Tibial nerve (tissue), 4 donors: ENCODE measurements at regions not wholly inside any gene's neighbourhood (a gene's known extent, or its start where the extent isn't known, plus 50 kb on each side); places are given as distances from the start of the nearest gene placed in this dataset.
"Not testable (repeated sequence)": the region's sequence is repeated elsewhere in the genome, so short reads cannot be mapped to it uniquely, and the experiment has no call there.

Experiments
- DNase-seq, 2 donors: peaks; one replicate each; pipeline ENCODE4 v3.0.0-alpha.2; 2019; ENCODE audit warnings: low spot score in 2 of 2
- H3K27ac ChIP-seq, 4 donors: fragments of 200-600 bp; sonication (generic) in 3 of 4; one replicate each; pipeline ENCODE4 v1.5.1; 2017 to 2019; ENCODE audit warnings: mild to moderate bottlenecking in 1 of 4
- H3K27me3 ChIP-seq, 2 donors: fragments of 200-600 bp; sonication (generic) in 1 of 2; one replicate each; pipeline versions ENCODE4 v1.5.1 to v1.6.0; 2017 to 2019
- H3K36me3 ChIP-seq, 3 donors: fragments of 200-600 bp; sonication (generic); one replicate each; pipeline ENCODE4 v1.5.1; 2018 to 2019
- H3K4me1 ChIP-seq, 4 donors: fragments of 200-600 bp; sonication (generic) in 3 of 4; one replicate each; pipeline ENCODE4 v1.5.1; 2017 to 2019
- H3K4me3 ChIP-seq, 4 donors: fragments of 200-600 bp; sonication (generic) in 3 of 4; one replicate each; pipeline ENCODE4 v1.5.1; 2017 to 2019; ENCODE audit warnings: mild to moderate bottlenecking in 1 of 4, moderate library complexity in 1 of 4
- H3K9me3 ChIP-seq, 4 donors: fragments of 200-600 bp; sonication (generic) in 3 of 4; one replicate each; pipeline ENCODE4 v1.5.1; 2017 to 2019
- CTCF ChIP-seq, 5 experiments: fragments of 200-600 bp in 3 of 5; fragments of 450-650 bp in 2 of 5; sonication (generic) in 3 of 5; IDR thresholded peaks; one replicate each; pipeline ENCODE4 v1.5.1; 2016 to 2019; ENCODE audit warnings: antibody characterized with exemption in 5 of 5, mild to moderate bottlenecking in 3 of 5, moderate library complexity in 2 of 5
- EP300 ChIP-seq, 2 donors: sonication (generic); formaldehyde crosslinking; IDR thresholded peaks; one replicate each; pipeline ENCODE4 v1.6.1; 2017; ENCODE audit warnings: antibody characterized with exemption in 2 of 2, mild to moderate bottlenecking in 1 of 2
- POLR2A ChIP-seq, 2 donors: fragments of 450-650 bp; IDR thresholded peaks; one replicate each; pipeline ENCODE4 v1.6.1; 2017; ENCODE audit warnings: antibody characterized with exemption in 2 of 2, mild to moderate bottlenecking in 2 of 2, moderate library complexity in 2 of 2
- WGBS, 2 donors: methylation state at CpG; one replicate each; pipeline ENCODE4 v1.1.5; 2018; 5-methylcytosine and 5-hydroxymethylcytosine counted together

DNA sequence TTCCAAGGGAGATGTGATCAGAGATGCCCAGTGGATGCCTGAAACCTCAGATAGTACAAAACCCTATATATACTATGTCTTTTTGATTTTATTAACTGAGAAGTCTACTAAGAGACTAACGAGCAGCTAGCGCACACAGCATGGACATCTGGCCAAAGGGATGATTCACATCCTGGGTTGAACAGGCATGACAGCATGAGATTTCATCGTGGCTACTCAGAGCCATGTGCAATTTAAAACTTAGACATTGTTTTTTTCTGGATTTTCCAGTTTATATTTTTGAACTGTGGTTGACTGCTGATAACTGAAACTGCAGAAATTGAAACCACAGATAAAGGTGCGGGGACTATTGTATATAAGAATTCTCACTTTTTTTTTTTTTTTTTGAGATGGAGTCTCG, 2252.9 kb upstream of the AGA start:
- TF ChIP-seq EP300 (IDR thresholded peaks at IDR 0.05) = no peak
- no peak for TF ChIP-seq CTCF (IDR thresholded peaks at IDR 0.05)
- TF ChIP-seq POLR2A (IDR thresholded peaks at IDR 0.05) = no peak
- H3K9me3 ChIP-seq = no peaks in the 10 kb centered on the region
- H3K36me3 ChIP-seq = no peaks in the 10 kb centered on the region
- WGBS, 2 donors = 79 to 84% methylated on average over 5 of the region's 5 CpGs
- no peaks in the 10 kb centered on the region for H3K4me1 ChIP-seq
- no peak overlapping the region for H3K27ac ChIP-seq
- DNase-seq = no peak
- no peaks in the 10 kb centered on the region for H3K27me3 ChIP-seq
- H3K4me3 ChIP-seq = no peak overlapping the region

- DNase-seq = no peak
- Histone ChIP-seq H3K4me1 (no peaks in the 10 kb centered on the region), H3K9me3 (peaks cover 0 to 4% (median 0%) of the 10 kb centered on the region in 4 donors), H3K4me3 (no peak overlapping the region), H3K27ac (no peak overlapping the region), H3K36me3 (no peaks in the 10 kb centered on the region), H3K27me3 (no peaks in the 10 kb centered on the region)
- 64 to 75% methylated on average over 5 of the region's 5 CpGs for WGBS, 2 donors
- TF ChIP-seq EP300 (IDR thresholded peaks at IDR 0.05) (no peak), CTCF (IDR thresholded peaks at IDR 0.05) (no peak), POLR2A (IDR thresholded peaks at IDR 0.05) (no peak)
Observed at GRCh38 chr4:179698321-179698720, 2256.1 kb upstream of the AGA start.

- H3K36me3 ChIP-seq = no peaks in the 10 kb centered on the region
- 47 to 48% methylated on average over 4 of the region's 4 CpGs for WGBS, 2 donors
- H3K27me3 ChIP-seq = no peaks in the 10 kb centered on the region
- H3K4me1 ChIP-seq = no peaks in the 10 kb centered on the region
- no peak overlapping the region for H3K27ac ChIP-seq
- no peaks in the 10 kb centered on the region for H3K9me3 ChIP-seq
- no peak for TF ChIP-seq EP300 (IDR thresholded peaks at IDR 0.05)
- DNase-seq = no peak
- no peak overlapping the region for H3K4me3 ChIP-seq
Observed at GRCh38 chr4:179709961-179710624, 2267.9 kb upstream of the AGA start.

DNA sequence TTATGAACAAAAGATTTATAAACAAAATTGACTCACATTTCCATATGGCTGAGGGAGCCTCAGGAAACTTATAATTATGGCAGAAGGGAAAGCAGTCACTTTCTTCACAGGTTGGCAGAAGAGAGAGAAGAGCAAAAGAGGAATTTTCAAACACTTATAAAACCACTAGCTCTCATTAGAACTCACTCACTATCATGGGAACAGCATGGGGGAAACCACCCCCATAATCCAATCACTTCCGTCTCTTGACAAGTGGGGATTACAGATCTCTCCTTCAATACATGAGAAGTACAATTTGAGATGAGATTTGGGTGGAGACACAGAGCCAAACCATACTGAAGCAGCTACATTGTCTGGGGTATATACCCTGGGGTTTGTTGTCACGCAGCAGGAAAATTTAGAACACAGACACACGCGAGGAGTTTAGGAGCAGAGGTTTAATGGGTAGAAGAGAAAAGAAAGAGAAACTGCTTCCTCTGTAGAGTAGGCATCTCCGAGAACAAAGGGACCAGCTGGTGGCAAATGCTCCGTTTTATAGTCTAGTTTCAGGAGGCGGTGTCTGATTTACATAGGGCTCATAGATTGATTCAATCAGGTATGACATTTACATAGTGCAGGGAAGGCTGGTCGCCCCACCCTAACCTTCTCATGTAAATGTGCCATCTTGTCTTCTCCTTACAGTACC, 2277.7 kb upstream of the AGA start:
- H3K27ac ChIP-seq = no peak overlapping the region
- H3K9me3 ChIP-seq = no peaks in the 10 kb centered on the region
- H3K36me3 ChIP-seq = no peaks in the 10 kb centered on the region
- 89 to 95% methylated on average over 8 of the region's 8 CpGs for WGBS, 2 donors
- no peaks in the 10 kb centered on the region for H3K27me3 ChIP-seq
- DNase-seq = no peak
- no peaks in the 10 kb centered on the region for H3K4me1 ChIP-seq
- TF ChIP-seq CTCF (IDR thresholded peaks at IDR 0.05) (no peak), EP300 (IDR thresholded peaks at IDR 0.05) (no peak), POLR2A (IDR thresholded peaks at IDR 0.05) (no peak)
- no peak overlapping the region for H3K4me3 ChIP-seq

DNA sequence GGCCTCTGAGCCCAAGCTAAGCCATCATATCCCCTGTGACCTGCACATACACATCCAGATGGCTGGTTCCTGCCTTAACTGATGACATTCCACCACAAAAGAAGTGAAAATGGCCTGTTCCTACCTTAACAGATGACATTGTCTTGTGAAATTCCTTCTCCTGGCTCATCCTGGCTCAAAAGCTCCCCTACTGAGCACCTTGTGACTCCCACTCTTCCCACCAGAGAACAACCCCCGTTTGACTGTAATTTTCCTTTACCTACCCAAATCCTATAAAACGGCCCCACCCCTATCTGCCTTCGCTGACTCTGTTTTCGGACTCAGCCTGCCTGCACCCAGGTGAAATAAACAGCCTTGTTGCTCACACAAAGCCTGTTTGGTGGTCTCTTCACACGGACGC, 2284.3 kb upstream of the AGA start:
- H3K4me1 ChIP-seq, H3K27me3 ChIP-seq, H3K27ac ChIP-seq, H3K36me3 ChIP-seq, H3K4me3 ChIP-seq, H3K9me3 ChIP-seq, DNase-seq: not testable (repeated sequence)
- WGBS, 2 donors = 75 to 81% methylated on average over 6 of the region's 6 CpGs

- no peak for DNase-seq
- no peaks in the 10 kb centered on the region for H3K27me3 ChIP-seq
- WGBS, 2 donors = 86 to 89% methylated on average over 4 of the region's 4 CpGs
Observed at GRCh38 chr4:179728305-179728704, 2286.1 kb upstream of the AGA start.

DNA sequence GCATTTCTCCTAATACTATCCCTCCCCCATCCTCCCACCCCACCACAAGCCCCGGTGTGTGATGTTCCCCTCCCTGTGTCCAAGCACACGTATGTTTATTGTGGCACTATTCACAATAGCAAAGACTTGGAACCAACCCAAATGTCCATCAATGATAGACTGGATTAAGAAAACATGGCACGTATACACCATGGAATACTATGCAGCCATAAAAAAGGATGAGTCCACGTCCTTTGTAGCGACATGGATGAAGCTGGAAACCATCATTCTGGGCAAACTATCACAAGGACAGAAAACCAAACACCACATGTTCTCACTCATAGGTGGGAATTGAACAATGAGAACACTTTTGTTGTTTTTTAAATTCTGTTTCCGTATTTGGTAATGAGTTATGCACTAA, 2294.6 kb upstream of the AGA start:
- not testable (repeated sequence) for H3K27ac ChIP-seq, H3K4me3 ChIP-seq, H3K27me3 ChIP-seq, H3K36me3 ChIP-seq, DNase-seq, H3K4me1 ChIP-seq, H3K9me3 ChIP-seq
- WGBS, 2 donors = 95 to 96% methylated on average over 6 of the region's 6 CpGs

More at GRCh38 chr4:179728305-179728704, 2286.1 kb upstream of the AGA start:
- Histone ChIP-seq H3K4me3 (no peak overlapping the region), H3K36me3 (no peaks in the 10 kb centered on the region), H3K27ac (no peak overlapping the region), H3K4me1 (no peaks in the 10 kb centered on the region), H3K9me3 (no peaks in the 10 kb centered on the region)
- TF ChIP-seq EP300 (IDR thresholded peaks at IDR 0.05) = no peak
- TF ChIP-seq CTCF (IDR thresholded peaks at IDR 0.05) = no peak
- TF ChIP-seq POLR2A (IDR thresholded peaks at IDR 0.05) = no peak
